ENCODE measurements at regions not wholly inside any gene's neighbourhood (a gene's known extent, or its start where the extent isn't known, plus 50 kb on each side); places are given as distances from the start of the nearest gene placed in this dataset.

GRCh38 chr4:160265836-160266235 is 1163.0 kb downstream of the RAPGEF2 start:
- TF ChIP-seq, protein P1, sequence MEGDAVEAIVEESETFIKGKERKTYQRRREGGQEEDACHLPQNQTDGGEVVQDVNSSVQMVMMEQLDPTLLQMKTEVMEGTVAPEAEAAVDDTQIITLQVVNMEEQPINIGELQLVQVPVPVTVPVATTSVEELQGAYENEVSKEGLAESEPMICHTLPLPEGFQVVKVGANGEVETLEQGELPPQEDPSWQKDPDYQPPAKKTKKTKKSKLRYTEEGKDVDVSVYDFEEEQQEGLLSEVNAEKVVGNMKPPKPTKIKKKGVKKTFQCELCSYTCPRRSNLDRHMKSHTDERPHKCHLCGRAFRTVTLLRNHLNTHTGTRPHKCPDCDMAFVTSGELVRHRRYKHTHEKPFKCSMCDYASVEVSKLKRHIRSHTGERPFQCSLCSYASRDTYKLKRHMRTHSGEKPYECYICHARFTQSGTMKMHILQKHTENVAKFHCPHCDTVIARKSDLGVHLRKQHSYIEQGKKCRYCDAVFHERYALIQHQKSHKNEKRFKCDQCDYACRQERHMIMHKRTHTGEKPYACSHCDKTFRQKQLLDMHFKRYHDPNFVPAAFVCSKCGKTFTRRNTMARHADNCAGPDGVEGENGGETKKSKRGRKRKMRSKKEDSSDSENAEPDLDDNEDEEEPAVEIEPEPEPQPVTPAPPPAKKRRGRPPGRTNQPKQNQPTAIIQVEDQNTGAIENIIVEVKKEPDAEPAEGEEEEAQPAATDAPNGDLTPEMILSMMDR (IDR thresholded peaks at IDR 0.05 in 2 of 3, conservative IDR thresholded peaks at IDR 0.05 in 1 of 3; ENCODE audit: borderline replicate concordance in 1 of 3, insufficient read depth in 1 of 3, low read depth in 2 of 3, low read length in 2 of 3): no peak
- no peak for TF ChIP-seq RAD21 (IDR thresholded peaks at IDR 0.05; ENCODE audit: low read depth)

Data from HCT116 (cell line).